ENCODE measurements at regions not wholly inside any gene's neighbourhood (a gene's known extent, or its start where the extent isn't known, plus 50 kb on each side); places are given as distances from the start of the nearest gene placed in this dataset.

GRCh38 chr15:77846986-77847385 is 214.3 kb upstream of the LINGO1 start:
- CTCF ChIA-PET: interaction anchor here (0.6 kb wide), 1 partner anchor 179 kb away, joined by 3 read pairs; no protein-coding TSS in a partner anchor
- Mint-ChIP-seq H3K36me3 (no peaks in the 10 kb centered on the region), H3K27ac (no peak overlapping the region), H3K4me1 (no peaks in the 10 kb centered on the region), H3K27me3 (peaks cover 54% of the 10 kb centered on the region), H3K4me3 (no peak overlapping the region), H3K9me3 (ENCODE audit: low read depth) (peaks cover 2% of the 10 kb centered on the region)
- no peak for DNase-seq
- no peak for ATAC-seq

- Mint-ChIP-seq H3K9me3 (ENCODE audit: low read depth) (peaks cover 2% of the 10 kb centered on the region), H3K27me3 (peaks cover 54% of the 10 kb centered on the region), H3K36me3 (no peaks in the 10 kb centered on the region), H3K4me3 (no peak overlapping the region), H3K27ac (no peak overlapping the region), H3K4me1 (no peaks in the 10 kb centered on the region)
- CTCF ChIA-PET: interaction anchor here (0.6 kb wide), 1 partner anchor 178 kb away, joined by 3 read pairs; no protein-coding TSS in a partner anchor
- ATAC-seq (no peak), DNase-seq (no peak)
Observed at GRCh38 chr15:77846360-77846759, 213.6 kb upstream of the LINGO1 start.

GRCh38 chr15:77844798-77845446 is 212.2 kb upstream of the LINGO1 start:
- Mint-ChIP-seq H3K9me3 (ENCODE audit: low read depth) (peaks cover under 1% of the 10 kb centered on the region), H3K27ac (no peak overlapping the region), H3K4me3 (no peak overlapping the region), H3K36me3 (no peaks in the 10 kb centered on the region), H3K4me1 (no peaks in the 10 kb centered on the region), H3K27me3 (peaks cover 51% of the 10 kb centered on the region)
- DNase-seq: no peak
- CTCF ChIA-PET: no interaction called here
- no peak for ATAC-seq

GRCh38 chr15:77843546-77843945 is 210.8 kb upstream of the LINGO1 start:
- CTCF ChIA-PET: no interaction called here
- no peaks in the 10 kb centered on the region for H3K9me3 Mint-ChIP-seq (ENCODE audit: low read depth)
- no peak overlapping the region for H3K4me3 Mint-ChIP-seq
- peaks cover 44% of the 10 kb centered on the region for H3K27me3 Mint-ChIP-seq
- H3K27ac Mint-ChIP-seq: no peak overlapping the region
- no peaks in the 10 kb centered on the region for H3K4me1 Mint-ChIP-seq
- ATAC-seq: no peak
- DNase-seq: no peak
- H3K36me3 Mint-ChIP-seq: no peaks in the 10 kb centered on the region

- Mint-ChIP-seq H3K27me3 (peaks cover 29% of the 10 kb centered on the region), H3K4me1 (no peaks in the 10 kb centered on the region), H3K27ac (no peak overlapping the region), H3K9me3 (ENCODE audit: low read depth) (no peaks in the 10 kb centered on the region), H3K4me3 (no peak overlapping the region), H3K36me3 (no peaks in the 10 kb centered on the region)
- CTCF ChIA-PET: no interaction called here
- ATAC-seq (no peak), DNase-seq (no peak)
Observed at GRCh38 chr15:77840991-77841775, 208.5 kb upstream of the LINGO1 start.

- H3K9me3 Mint-ChIP-seq (ENCODE audit: low read depth): no peaks in the 10 kb centered on the region
- CTCF ChIA-PET: no interaction called here
Observed at GRCh38 chr15:77839970-77840905, 207.5 kb upstream of the LINGO1 start.

GRCh38 chr15:77839456-77839855 is 206.7 kb upstream of the LINGO1 start:
- H3K36me3 Mint-ChIP-seq: no peaks in the 10 kb centered on the region
- H3K27ac Mint-ChIP-seq: no peak overlapping the region
- H3K27me3 Mint-ChIP-seq: peaks cover 20% of the 10 kb centered on the region
- H3K9me3 Mint-ChIP-seq (ENCODE audit: low read depth): no peaks in the 10 kb centered on the region
- CTCF ChIA-PET: no interaction called here
- no peak overlapping the region for H3K4me3 Mint-ChIP-seq
- no peaks in the 10 kb centered on the region for H3K4me1 Mint-ChIP-seq
- ATAC-seq (no peak), DNase-seq (no peak)

More at GRCh38 chr15:77839970-77840905, 207.5 kb upstream of the LINGO1 start:
- Mint-ChIP-seq H3K27me3 (peaks cover 26% of the 10 kb centered on the region), H3K4me3 (no peak overlapping the region), H3K27ac (no peak overlapping the region), H3K36me3 (no peaks in the 10 kb centered on the region), H3K4me1 (no peaks in the 10 kb centered on the region)
- no peak for ATAC-seq
- DNase-seq: no peak

- Mint-ChIP-seq H3K4me3 (no peak overlapping the region), H3K27ac (no peak overlapping the region), H3K36me3 (no peaks in the 10 kb centered on the region), H3K27me3 (peaks cover 18% of the 10 kb centered on the region), H3K9me3 (ENCODE audit: low read depth) (no peaks in the 10 kb centered on the region), H3K4me1 (no peaks in the 10 kb centered on the region)
- DNase-seq: no peak
- ATAC-seq: no peak
- CTCF ChIA-PET: interaction anchor here (0.6 kb wide), 1 partner anchor 73 kb away, joined by 3 read pairs; no protein-coding TSS in a partner anchor
Observed at GRCh38 chr15:77838595-77838994, 205.9 kb upstream of the LINGO1 start.

- ATAC-seq (no peak), DNase-seq (no peak)
- Mint-ChIP-seq H3K27ac (no peak overlapping the region), H3K4me1 (no peaks in the 10 kb centered on the region), H3K9me3 (ENCODE audit: low read depth) (no peaks in the 10 kb centered on the region), H3K4me3 (no peak overlapping the region), H3K27me3 (peaks cover 18% of the 10 kb centered on the region), H3K36me3 (no peaks in the 10 kb centered on the region)
- CTCF ChIA-PET: interaction anchor here (0.6 kb wide), 1 partner anchor 72 kb away, joined by 3 read pairs; no protein-coding TSS in a partner anchor
Observed at GRCh38 chr15:77838061-77838460, 205.3 kb upstream of the LINGO1 start.

- CTCF ChIA-PET: no interaction called here
- no peaks in the 10 kb centered on the region for H3K4me1 Mint-ChIP-seq
- no peak for DNase-seq
- H3K27ac Mint-ChIP-seq: no peak overlapping the region
- no peaks in the 10 kb centered on the region for H3K36me3 Mint-ChIP-seq
- H3K4me3 Mint-ChIP-seq: no peak overlapping the region
- ATAC-seq: no peak
- H3K27me3 Mint-ChIP-seq: peaks cover 18% of the 10 kb centered on the region
- H3K9me3 Mint-ChIP-seq (ENCODE audit: low read depth): no peaks in the 10 kb centered on the region
Observed at GRCh38 chr15:77837649-77838025, 204.9 kb upstream of the LINGO1 start.

GRCh38 chr15:77836906-77837648 is 204.4 kb upstream of the LINGO1 start:
- DNase-seq (no peak), ATAC-seq (no peak)
- CTCF ChIA-PET: interaction anchor here (0.8 to 0.9 kb wide), 2 partner anchors 17 to 203 kb away, joined by 3 to 4 read pairs; no protein-coding TSS in a partner anchor
- no peak overlapping the region for H3K4me3 Mint-ChIP-seq
- peaks cover 13% of the 10 kb centered on the region for H3K27me3 Mint-ChIP-seq
- H3K27ac Mint-ChIP-seq: no peak overlapping the region
- H3K36me3 Mint-ChIP-seq: no peaks in the 10 kb centered on the region
- H3K9me3 Mint-ChIP-seq (ENCODE audit: low read depth): no peaks in the 10 kb centered on the region
- no peaks in the 10 kb centered on the region for H3K4me1 Mint-ChIP-seq

GRCh38 chr15:77836121-77836692 is 203.5 kb upstream of the LINGO1 start:
- Mint-ChIP-seq H3K27me3 (peaks cover 11% of the 10 kb centered on the region), H3K36me3 (no peaks in the 10 kb centered on the region), H3K4me3 (no peak overlapping the region), H3K4me1 (no peaks in the 10 kb centered on the region), H3K9me3 (ENCODE audit: low read depth) (no peaks in the 10 kb centered on the region), H3K27ac (no peak overlapping the region)
- no peak for DNase-seq
- ATAC-seq: no peak
- CTCF ChIA-PET: interaction anchor here (0.8 to 0.9 kb wide), 2 partner anchors 16 to 202 kb away, joined by 3 to 4 read pairs; no protein-coding TSS in a partner anchor

Data from activated CD8-positive, alpha-beta memory T cell treated with anti-CD3 and anti-CD28 coated beads, Interleukin-2, amount 10 ng/mL, durations not matched to agents 7 days and 5 days (primary cell).